HG03457 (cell line): ENCODE measurements at regions not wholly inside any gene's neighbourhood (a gene's known extent, or its start where the extent isn't known, plus 50 kb on each side); places are given as distances from the start of the nearest gene placed in this dataset.
"Not testable (repeated sequence)": the region's sequence is repeated elsewhere in the genome, so short reads cannot be mapped to it uniquely, and the experiment has no call there.

Source experiments
- ATAC-seq: cut with Tn5 transposase; IDR thresholded peaks from one replicate; pipeline ENCODE4 v1.9.1; 2021; ENCODE audit warnings: moderate number of reproducible peaks; ENCODE audit not compliant: unreplicated experiment

GRCh38 chr17:33873201-33873617 lies 381.9 kb upstream of the CCL2 start:
- no peak for ATAC-seq

GRCh38 chr17:33874617-33875060 lies 380.4 kb upstream of the CCL2 start:
- no peak for ATAC-seq

GRCh38 chr17:33875973-33876372 lies 379.1 kb upstream of the CCL2 start:
- ATAC-seq: no peak

GRCh38 chr17:33882273-33882672 lies 372.8 kb upstream of the CCL2 start:
- ATAC-seq: not testable (repeated sequence)

GRCh38 chr17:33882677-33883076 lies 372.4 kb upstream of the CCL2 start:
- not testable (repeated sequence) for ATAC-seq

- ATAC-seq: no peak
Measured at GRCh38 chr17:33888455-33888854, 366.6 kb upstream of the CCL2 start.

GRCh38 chr17:33889040-33889439 lies 366.0 kb upstream of the CCL2 start:
- ATAC-seq: no peak

- ATAC-seq: no peak
Measured at GRCh38 chr17:33889766-33890165, 365.3 kb upstream of the CCL2 start.

GRCh38 chr17:33892717-33893591 lies 362.1 kb upstream of the CCL2 start:
- ATAC-seq: no peak

GRCh38 chr17:33895491-33895890 lies 359.6 kb upstream of the CCL2 start:
- no peak for ATAC-seq

- ATAC-seq: no peak
Measured at GRCh38 chr17:33896263-33896662, 358.8 kb upstream of the CCL2 start.

- no peak for ATAC-seq
Measured at GRCh38 chr17:33901085-33901484, 354.0 kb upstream of the CCL2 start.

GRCh38 chr17:33902901-33903449 lies 352.1 kb upstream of the CCL2 start:
- ATAC-seq: no peak

- no peak for ATAC-seq
Measured at GRCh38 chr17:33904476-33904875, 350.6 kb upstream of the CCL2 start.

GRCh38 chr17:33905338-33905800 lies 349.7 kb upstream of the CCL2 start:
- ATAC-seq: no peak

- ATAC-seq: no peak
Measured at GRCh38 chr17:33908363-33909064, 346.6 kb upstream of the CCL2 start.

- no peak for ATAC-seq
Measured at GRCh38 chr17:33910200-33910857, 344.8 kb upstream of the CCL2 start.

GRCh38 chr17:33914125-33914524 lies 341.0 kb upstream of the CCL2 start:
- no peak for ATAC-seq

- ATAC-seq: no peak
Measured at GRCh38 chr17:33922971-33923370, 332.1 kb upstream of the CCL2 start.

- ATAC-seq: no peak
Measured at GRCh38 chr17:33924104-33924503, 331.0 kb upstream of the CCL2 start.

GRCh38 chr17:33925649-33926048 lies 329.4 kb upstream of the CCL2 start:
- no peak for ATAC-seq
